Mesendoderm (in vitro differentiated cells): ENCODE measurements at regions not wholly inside any gene's neighbourhood (a gene's known extent, or its start where the extent isn't known, plus 50 kb on each side); places are given as distances from the start of the nearest gene placed in this dataset.

Source experiments
- DNase-seq: peaks from one replicate; pipeline ENCODE4 v3.0.0; 2013
- H2AK5ac ChIP-seq: 2 replicates; pipeline ENCODE4 v1.6.1; 2013; ENCODE audit warnings: low read length, inconsistent platforms
- H2BK120ac ChIP-seq: 2 replicates; pipeline ENCODE4 v1.6.1; 2013; ENCODE audit warnings: low read depth, mild to moderate bottlenecking, low read length, moderate library complexity, mixed read lengths
- H2BK15ac ChIP-seq: replicated peaks from 2 replicates; pipeline ENCODE4 v1.6.1; 2013; ENCODE audit warnings: low read depth, mild to moderate bottlenecking, moderate library complexity
- H2BK5ac ChIP-seq: 2 replicates; pipeline ENCODE4 v1.6.1; 2013; ENCODE audit warnings: low read length, inconsistent platforms
- H3K18ac ChIP-seq: 2 replicates; pipeline ENCODE4 v1.6.1; 2013; ENCODE audit warnings: mild to moderate bottlenecking, low read length, mixed read lengths
- H3K23ac ChIP-seq: one replicate; pipeline ENCODE4 v1.6.1; 2013; ENCODE audit warnings: low read length
- H3K27ac ChIP-seq: 2 replicates; pipeline ENCODE4 v1.5.1; 2013; ENCODE audit warnings: low read depth, mild to moderate bottlenecking, inconsistent platforms, low read length, moderate library complexity
- H3K27me3 ChIP-seq: 2 replicates; pipeline ENCODE4 v1.6.1; 2013; ENCODE audit warnings: low read length, control low read depth, mild to moderate bottlenecking, inconsistent platforms; ENCODE audit not compliant: insufficient read depth, poor library complexity
- H3K36me3 ChIP-seq: 2 replicates; pipeline ENCODE4 v1.6.1; 2013; ENCODE audit warnings: low read length, inconsistent platforms; ENCODE audit not compliant: control insufficient read depth, insufficient read depth
- H3K4ac ChIP-seq: one replicate; pipeline ENCODE4 v1.6.1; 2013; ENCODE audit warnings: low read depth, mild to moderate bottlenecking, low read length, moderate library complexity
- H3K4me1 ChIP-seq: 2 replicates; pipeline ENCODE4 v1.6.1; 2013; ENCODE audit warnings: low read depth, low read length, inconsistent platforms; ENCODE audit not compliant: control insufficient read depth
- H3K4me2 ChIP-seq: 2 replicates; pipeline ENCODE4 v1.6.1; 2013; ENCODE audit warnings: low read length
- H3K4me3 ChIP-seq: 2 replicates; pipeline ENCODE4 v1.5.1; 2013; ENCODE audit warnings: mild to moderate bottlenecking, low read length
- H3K56ac ChIP-seq: one replicate; pipeline ENCODE4 v1.6.1; 2013; ENCODE audit warnings: low read length
- H3K79me1 ChIP-seq: 2 replicates; pipeline ENCODE4 v1.6.1; 2013; ENCODE audit warnings: low read length, inconsistent platforms
- H3K79me2 ChIP-seq: 2 replicates; pipeline ENCODE4 v1.6.1; 2013; ENCODE audit warnings: mild to moderate bottlenecking, low read length; ENCODE audit not compliant: control insufficient read depth, insufficient read depth
- H3K9ac ChIP-seq: 2 replicates; pipeline ENCODE4 v1.6.1; 2013; ENCODE audit warnings: low read length, inconsistent platforms
- H4K5ac ChIP-seq: one replicate; pipeline ENCODE4 v1.6.1; 2013; ENCODE audit warnings: low read length
- H4K8ac ChIP-seq: one replicate; pipeline ENCODE4 v1.6.1; 2013; ENCODE audit warnings: low read depth, mild to moderate bottlenecking, control low read depth, low read length, moderate library complexity
- WGBS: extraction: QIAGEN DNeasy Blood & Tissue Kit; methylation state at CpG from one replicate; pipeline ENCODE4 v1.1.7; 2013; ENCODE audit warnings: low lambda C conversion rate, missing lambda C conversion rate; ENCODE audit not compliant: insufficient coverage; ENCODE audit errors: extremely low coverage; 5-methylcytosine and 5-hydroxymethylcytosine counted together

DNA sequence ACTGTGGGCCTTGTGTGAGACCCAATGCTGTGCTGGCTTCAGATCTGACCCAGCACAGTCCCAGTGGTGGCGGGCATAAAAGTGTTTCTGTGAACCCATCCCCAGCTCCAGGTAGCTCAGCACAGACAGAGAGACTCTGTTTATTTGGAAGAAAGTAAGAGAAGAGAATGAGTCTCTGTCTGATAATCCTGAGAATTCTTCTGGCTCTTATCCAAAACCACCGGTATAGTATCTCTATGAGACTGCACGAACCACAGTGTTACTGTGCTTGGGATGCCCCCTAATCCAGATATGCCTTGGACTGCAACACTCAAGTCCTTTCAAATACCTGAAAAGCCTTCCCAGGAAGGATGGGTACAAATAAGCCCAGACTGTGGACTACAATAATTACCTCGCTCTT, 1660.8 kb upstream of the ACO1 start:
- Histone ChIP-seq H4K8ac (no peak overlapping the region), H3K18ac (no peak overlapping the region), H3K56ac (no peak overlapping the region), H3K27me3 (no peaks in the 10 kb centered on the region), H2AK5ac (no peak overlapping the region), H3K27ac (no peak overlapping the region), H3K4me1 (no peaks in the 10 kb centered on the region), H2BK120ac (no peak overlapping the region), H3K79me1 (no peaks in the 10 kb centered on the region), H3K4ac (no peak overlapping the region), H4K5ac (no peak overlapping the region), H2BK5ac (no peak overlapping the region), H3K79me2 (no peaks in the 10 kb centered on the region), H3K4me3 (no peak overlapping the region), H3K36me3 (no peaks in the 10 kb centered on the region), H2BK15ac (no peak overlapping the region), H3K9ac (no peak overlapping the region), H3K23ac (no peak overlapping the region), H3K4me2 (no peak overlapping the region)
- no peak for DNase-seq
- no CpG with 5 or more reads among the region's 4 CpGs for WGBS

- H3K9ac ChIP-seq = no peak overlapping the region
- H2BK5ac ChIP-seq = no peak overlapping the region
- no peak overlapping the region for H2BK120ac ChIP-seq
- H2BK15ac ChIP-seq = no peak overlapping the region
- no peaks in the 10 kb centered on the region for H3K79me1 ChIP-seq
- peak; percentile 20 for DNase-seq
- no peak overlapping the region for H3K23ac ChIP-seq
- H3K56ac ChIP-seq = no peak overlapping the region
- H2AK5ac ChIP-seq = no peak overlapping the region
- no peak overlapping the region for H4K5ac ChIP-seq
- no peaks in the 10 kb centered on the region for H3K4me1 ChIP-seq
- H3K4me3 ChIP-seq = no peak overlapping the region
- H3K18ac ChIP-seq = no peak overlapping the region
- no peak overlapping the region for H4K8ac ChIP-seq
- H3K4me2 ChIP-seq = no peak overlapping the region
- no CpG with 5 or more reads among the region's 5 CpGs for WGBS
- H3K27ac ChIP-seq = no peak overlapping the region
- no peaks in the 10 kb centered on the region for H3K27me3 ChIP-seq
- H3K79me2 ChIP-seq = no peaks in the 10 kb centered on the region
- no peaks in the 10 kb centered on the region for H3K36me3 ChIP-seq
- H3K4ac ChIP-seq = no peak overlapping the region
Observed at GRCh38 chr9:30732060-30732459, 1652.4 kb upstream of the ACO1 start.

DNA sequence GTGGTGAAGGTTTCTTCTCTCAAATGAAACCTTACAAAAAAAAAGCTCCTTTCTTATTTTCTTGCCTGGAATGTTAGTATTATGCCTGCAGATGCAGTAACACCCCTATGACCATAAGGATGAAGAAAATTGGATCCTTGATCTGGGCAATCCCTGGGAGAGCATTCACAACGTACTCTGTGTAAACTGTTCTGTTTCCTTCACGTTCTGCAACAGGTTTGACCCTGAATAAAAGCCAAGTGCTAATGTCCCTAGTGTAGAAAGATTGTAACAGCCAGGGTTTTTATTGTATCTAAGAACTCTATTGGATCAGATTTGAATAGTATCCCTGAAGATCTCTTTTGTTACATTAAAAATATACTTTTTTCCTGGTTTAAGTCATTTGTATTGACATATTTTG, 1639.6 kb upstream of the ACO1 start:
- H4K8ac ChIP-seq = no peak overlapping the region
- no peak overlapping the region for H2AK5ac ChIP-seq
- H2BK15ac ChIP-seq = no peak overlapping the region
- H3K27ac ChIP-seq = no peak overlapping the region
- no peak overlapping the region for H3K18ac ChIP-seq
- H3K27me3 ChIP-seq = no peaks in the 10 kb centered on the region
- H3K9ac ChIP-seq = no peak overlapping the region
- no peak overlapping the region for H3K4me2 ChIP-seq
- no peak overlapping the region for H2BK5ac ChIP-seq
- no peak overlapping the region for H2BK120ac ChIP-seq
- no peaks in the 10 kb centered on the region for H3K4me1 ChIP-seq
- H3K56ac ChIP-seq = no peak overlapping the region
- no peak overlapping the region for H3K4me3 ChIP-seq
- no peaks in the 10 kb centered on the region for H3K36me3 ChIP-seq
- no peaks in the 10 kb centered on the region for H3K79me2 ChIP-seq
- no peak overlapping the region for H3K4ac ChIP-seq
- no peak for DNase-seq
- no peak overlapping the region for H3K23ac ChIP-seq
- no CpG with 5 or more reads among the region's 2 CpGs for WGBS
- no peaks in the 10 kb centered on the region for H3K79me1 ChIP-seq
- H4K5ac ChIP-seq = no peak overlapping the region

DNA sequence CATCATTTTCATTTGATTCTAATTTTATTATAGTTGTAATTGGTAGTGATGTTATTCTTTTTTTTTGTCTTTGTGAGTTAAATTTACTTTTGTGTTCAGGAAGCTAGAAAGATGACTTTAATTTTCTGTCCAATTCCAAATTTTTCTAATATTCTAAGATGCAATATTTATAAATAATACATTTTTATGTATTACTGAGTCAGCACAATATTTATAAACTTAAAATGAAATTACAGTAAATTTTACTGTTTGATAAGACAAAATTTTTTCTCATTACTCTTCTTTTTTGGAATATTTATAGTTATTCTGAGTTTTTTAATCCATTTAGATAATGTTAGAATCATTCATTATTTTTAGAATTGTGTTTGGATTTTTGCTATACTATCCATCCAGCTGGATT, 1637.9 kb upstream of the ACO1 start:
- Histone ChIP-seq H3K27me3 (no peaks in the 10 kb centered on the region), H3K4me2 (no peak overlapping the region), H2BK5ac (no peak overlapping the region), H3K56ac (no peak overlapping the region), H3K79me2 (no peaks in the 10 kb centered on the region), H3K18ac (no peak overlapping the region), H4K5ac (no peak overlapping the region), H3K4ac (no peak overlapping the region), H3K27ac (no peak overlapping the region), H2BK120ac (no peak overlapping the region), H3K23ac (no peak overlapping the region), H3K79me1 (no peaks in the 10 kb centered on the region), H4K8ac (no peak overlapping the region), H3K4me1 (no peaks in the 10 kb centered on the region), H3K36me3 (no peaks in the 10 kb centered on the region), H3K9ac (no peak overlapping the region), H2BK15ac (no peak overlapping the region), H2AK5ac (no peak overlapping the region), H3K4me3 (no peak overlapping the region)
- DNase-seq = no peak

GRCh38 chr9:30757723-30758122, 1626.7 kb upstream of the ACO1 start:
- no peak overlapping the region for H3K27ac ChIP-seq
- no peaks in the 10 kb centered on the region for H3K79me2 ChIP-seq
- no peak overlapping the region for H3K4me2 ChIP-seq
- H3K4me1 ChIP-seq = no peaks in the 10 kb centered on the region
- H2BK15ac ChIP-seq = no peak overlapping the region
- H3K27me3 ChIP-seq = no peaks in the 10 kb centered on the region
- H3K23ac ChIP-seq = no peak overlapping the region
- no peaks in the 10 kb centered on the region for H3K36me3 ChIP-seq
- WGBS = no CpG with 5 or more reads among the region's 8 CpGs
- H2BK5ac ChIP-seq = no peak overlapping the region
- no peak overlapping the region for H2AK5ac ChIP-seq
- H3K9ac ChIP-seq = no peak overlapping the region
- no peak overlapping the region for H2BK120ac ChIP-seq
- no peaks in the 10 kb centered on the region for H3K79me1 ChIP-seq
- no peak for DNase-seq
- H4K5ac ChIP-seq = no peak overlapping the region
- no peak overlapping the region for H3K4ac ChIP-seq
- no peak overlapping the region for H3K4me3 ChIP-seq
- H3K56ac ChIP-seq = no peak overlapping the region
- H4K8ac ChIP-seq = no peak overlapping the region
- H3K18ac ChIP-seq = no peak overlapping the region

DNA sequence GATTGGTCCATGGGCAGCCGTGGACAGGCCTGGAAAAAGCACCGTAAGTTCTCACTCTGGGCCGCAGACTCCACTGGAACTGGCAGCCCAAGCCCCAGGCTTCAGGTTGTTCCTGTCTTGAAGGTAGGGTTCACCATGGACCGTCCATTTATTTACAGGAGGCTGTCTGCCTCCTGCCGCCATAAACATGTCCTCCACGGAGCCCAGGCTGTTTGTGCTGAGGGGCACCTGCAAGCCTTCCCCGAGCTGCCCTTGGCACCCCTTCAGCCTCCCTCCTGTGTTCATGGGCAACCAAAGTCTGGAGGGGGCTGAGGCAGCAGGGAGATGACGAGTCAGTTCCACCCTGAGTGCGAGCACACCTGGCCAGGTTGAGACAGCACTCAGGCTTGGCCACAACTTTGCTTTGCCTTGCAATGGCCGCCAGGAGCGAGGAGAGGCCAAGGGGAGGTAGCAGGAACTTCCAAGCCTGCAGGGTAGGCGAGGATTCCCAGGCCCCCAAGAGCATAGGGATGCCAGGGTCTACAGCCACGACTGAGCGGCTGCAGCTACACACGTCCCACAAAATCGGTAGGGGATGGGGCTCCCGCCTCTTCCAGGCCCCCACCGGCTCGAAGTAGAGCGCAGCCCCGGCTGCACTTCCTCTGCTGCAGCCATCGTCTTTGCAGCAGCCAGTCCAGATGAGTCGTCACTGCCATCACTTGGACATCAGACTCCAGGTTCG, 1625.6 kb upstream of the ACO1 start:
- H4K8ac ChIP-seq = no peak overlapping the region
- H3K79me1 ChIP-seq = no peaks in the 10 kb centered on the region
- no peak overlapping the region for H3K4me3 ChIP-seq
- no peak overlapping the region for H3K9ac ChIP-seq
- no peak overlapping the region for H3K56ac ChIP-seq
- WGBS = no CpG with 5 or more reads among the region's 24 CpGs
- H3K79me2 ChIP-seq = no peaks in the 10 kb centered on the region
- H4K5ac ChIP-seq = no peak overlapping the region
- no peak overlapping the region for H3K4ac ChIP-seq
- H3K4me1 ChIP-seq = no peaks in the 10 kb centered on the region
- no peak overlapping the region for H2BK120ac ChIP-seq
- no peaks in the 10 kb centered on the region for H3K36me3 ChIP-seq
- H3K27ac ChIP-seq = no peak overlapping the region
- DNase-seq = no peak
- H3K27me3 ChIP-seq = no peaks in the 10 kb centered on the region
- H3K23ac ChIP-seq = no peak overlapping the region
- H2BK15ac ChIP-seq = no peak overlapping the region
- H3K4me2 ChIP-seq = no peak overlapping the region
- H3K18ac ChIP-seq = no peak overlapping the region
- no peak overlapping the region for H2BK5ac ChIP-seq
- no peak overlapping the region for H2AK5ac ChIP-seq
